ENCODE measurements at regions not wholly inside any gene's neighbourhood (a gene's known extent, or its start where the extent isn't known, plus 50 kb on each side); places are given as distances from the start of the nearest gene placed in this dataset.
A peak's percentile ranks its signal among the peaks of the same experiment; 100 is the strongest.

DNA sequence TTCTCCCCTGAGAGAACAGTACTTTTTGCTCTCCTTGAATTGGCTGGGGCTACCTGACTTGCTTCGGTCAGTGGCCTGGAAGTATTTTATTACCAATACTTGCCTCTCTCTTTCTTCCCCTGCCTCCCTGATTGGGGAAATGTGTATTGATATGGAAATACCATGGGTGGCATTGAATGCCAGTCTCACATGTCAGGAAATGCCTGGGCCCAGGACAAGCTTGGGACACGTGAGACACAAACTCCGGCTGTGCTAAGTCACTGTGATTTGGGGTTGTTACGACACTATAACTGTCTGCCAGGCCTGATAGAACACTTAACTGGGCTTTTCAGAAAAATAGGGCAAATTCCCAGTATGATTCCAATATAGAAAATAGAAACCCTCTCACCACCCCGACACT, 238.3 kb downstream of the GADD45G start:
- no peak for ATAC-seq
- no peak overlapping the region for H3K4me3 ChIP-seq

DNA sequence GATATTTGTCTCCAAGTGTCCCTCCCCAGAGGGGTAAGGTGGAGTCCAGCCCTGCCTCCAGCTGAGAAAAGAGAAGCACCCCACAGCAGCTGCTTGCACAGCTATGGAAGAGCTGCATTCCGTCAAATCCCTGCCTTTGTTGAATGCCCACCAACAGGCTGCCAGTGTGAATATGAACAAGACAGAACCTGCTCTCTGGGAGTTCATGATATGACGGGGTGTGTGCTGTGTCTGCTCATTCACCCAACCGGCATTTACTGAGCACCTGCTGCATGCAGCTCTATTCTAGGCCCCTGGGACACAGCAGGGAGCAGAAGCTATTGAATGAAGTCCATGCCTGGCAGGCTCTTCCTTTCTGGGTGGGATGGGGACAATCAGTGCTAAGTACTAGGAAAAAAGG, 238.8 kb downstream of the GADD45G start:
- no peaks in the 10 kb centered on the region for H3K9me3 ChIP-seq
- peaks cover 3% of the 10 kb centered on the region for H3K4me1 ChIP-seq (ENCODE audit: low read depth)
- ATAC-seq (no peak), DNase-seq (no peak)
- intact Hi-C loops (cut with DNase I, micrococcal nuclease), result no loop called here
- TF ChIP-seq, protein P1, sequence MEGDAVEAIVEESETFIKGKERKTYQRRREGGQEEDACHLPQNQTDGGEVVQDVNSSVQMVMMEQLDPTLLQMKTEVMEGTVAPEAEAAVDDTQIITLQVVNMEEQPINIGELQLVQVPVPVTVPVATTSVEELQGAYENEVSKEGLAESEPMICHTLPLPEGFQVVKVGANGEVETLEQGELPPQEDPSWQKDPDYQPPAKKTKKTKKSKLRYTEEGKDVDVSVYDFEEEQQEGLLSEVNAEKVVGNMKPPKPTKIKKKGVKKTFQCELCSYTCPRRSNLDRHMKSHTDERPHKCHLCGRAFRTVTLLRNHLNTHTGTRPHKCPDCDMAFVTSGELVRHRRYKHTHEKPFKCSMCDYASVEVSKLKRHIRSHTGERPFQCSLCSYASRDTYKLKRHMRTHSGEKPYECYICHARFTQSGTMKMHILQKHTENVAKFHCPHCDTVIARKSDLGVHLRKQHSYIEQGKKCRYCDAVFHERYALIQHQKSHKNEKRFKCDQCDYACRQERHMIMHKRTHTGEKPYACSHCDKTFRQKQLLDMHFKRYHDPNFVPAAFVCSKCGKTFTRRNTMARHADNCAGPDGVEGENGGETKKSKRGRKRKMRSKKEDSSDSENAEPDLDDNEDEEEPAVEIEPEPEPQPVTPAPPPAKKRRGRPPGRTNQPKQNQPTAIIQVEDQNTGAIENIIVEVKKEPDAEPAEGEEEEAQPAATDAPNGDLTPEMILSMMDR (IDR thresholded peaks at IDR 0.05), result no peak
- no peaks in the 10 kb centered on the region for H3K36me3 ChIP-seq (ENCODE audit: low read depth)
- no peak overlapping the region for H3K4me3 ChIP-seq

More for the DNA sequence above, 238.3 kb downstream of the GADD45G start:
- intact Hi-C loops (cut with DNase I, micrococcal nuclease), result no loop called here
- TF ChIP-seq, protein P1 (IDR thresholded peaks at IDR 0.05), result no peak
- Histone ChIP-seq H3K4me1 (ENCODE audit: low read depth) (peaks cover 3% of the 10 kb centered on the region), H3K36me3 (ENCODE audit: low read depth) (no peaks in the 10 kb centered on the region), H3K9me3 (no peaks in the 10 kb centered on the region)
- DNase-seq, result no peak

DNA sequence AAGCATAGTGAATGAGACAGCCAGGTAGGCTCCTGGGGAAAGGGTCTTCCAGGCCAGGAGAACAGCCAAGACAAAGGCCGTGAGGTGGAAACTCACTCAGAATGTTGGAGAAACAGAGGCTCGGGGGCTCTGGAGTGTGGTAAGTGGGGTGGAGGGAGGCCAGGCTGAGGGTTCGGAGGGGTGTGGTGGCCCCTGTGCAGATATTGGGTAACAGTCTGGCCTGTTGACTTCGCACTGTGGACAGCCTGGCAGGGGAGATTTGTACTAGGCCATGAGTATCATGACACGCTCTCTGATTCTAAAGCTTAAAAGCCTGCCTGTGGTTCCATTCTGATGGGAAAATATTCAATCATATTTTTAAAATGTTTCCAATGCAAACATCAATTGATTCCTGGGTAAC, 239.3 kb downstream of the GADD45G start:
- no peak overlapping the region for H3K4me3 ChIP-seq
- DNase-seq (no peak), ATAC-seq (no peak)
- no peaks in the 10 kb centered on the region for H3K36me3 ChIP-seq (ENCODE audit: low read depth)
- intact Hi-C loops (cut with DNase I, micrococcal nuclease), result no loop called here
- H3K4me1 ChIP-seq (ENCODE audit: low read depth), result peaks cover 3% of the 10 kb centered on the region
- TF ChIP-seq, protein P1 (IDR thresholded peaks at IDR 0.05), result no peak
- no peaks in the 10 kb centered on the region for H3K9me3 ChIP-seq

DNA sequence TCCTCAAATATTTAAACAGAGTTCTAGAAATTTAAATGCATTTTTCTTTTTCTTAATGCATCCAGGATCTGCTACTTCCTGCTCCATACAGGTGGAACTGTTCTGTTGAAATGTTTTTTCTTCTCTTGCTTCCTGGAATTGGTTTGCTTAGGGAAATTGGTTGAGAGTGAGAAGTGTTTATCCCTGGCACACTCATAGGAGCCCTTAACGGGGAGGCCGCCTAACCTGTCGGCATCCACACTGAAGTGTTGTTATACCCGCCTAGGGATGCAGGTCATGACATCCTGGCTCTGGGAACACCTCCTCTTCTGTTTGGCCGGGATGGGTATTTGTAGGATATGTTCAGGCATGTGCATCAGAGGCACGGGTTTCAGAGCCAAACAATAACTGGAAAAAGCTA, 239.7 kb downstream of the GADD45G start:
- peak in 2 of 3 donors; percentile 39 to 47 for DNase-seq

GRCh38 chr9:89845321-89845720, 240.5 kb downstream of the GADD45G start:
- H3K4me1 ChIP-seq (ENCODE audit: low read depth), result peaks cover 3% of the 10 kb centered on the region
- DNase-seq, result no peak
- intact Hi-C loops (cut with DNase I, micrococcal nuclease), result no loop called here

More for the DNA sequence above, 239.7 kb downstream of the GADD45G start:
- H3K36me3 ChIP-seq (ENCODE audit: low read depth), result no peaks in the 10 kb centered on the region
- no peak overlapping the region for H3K4me3 ChIP-seq
- peak; percentile 72 for ATAC-seq
- H3K4me1 ChIP-seq (ENCODE audit: low read depth), result peaks cover 3% of the 10 kb centered on the region
- intact Hi-C loops (cut with DNase I, micrococcal nuclease), result no loop called here
- H3K9me3 ChIP-seq, result no peaks in the 10 kb centered on the region
- TF ChIP-seq, protein P1 (IDR thresholded peaks at IDR 0.05), result no peak

More at GRCh38 chr9:89845321-89845720, 240.5 kb downstream of the GADD45G start:
- no peak for ATAC-seq
- Histone ChIP-seq H3K4me3 (no peak overlapping the region), H3K9me3 (no peaks in the 10 kb centered on the region), H3K36me3 (ENCODE audit: low read depth) (no peaks in the 10 kb centered on the region)
- TF ChIP-seq, protein P1 (IDR thresholded peaks at IDR 0.05), result no peak
